GM19397 (cell line): ENCODE measurements at regions not wholly inside any gene's neighbourhood (a gene's known extent, or its start where the extent isn't known, plus 50 kb on each side); places are given as distances from the start of the nearest gene placed in this dataset.
"Not testable (repeated sequence)": the region's sequence is repeated elsewhere in the genome, so short reads cannot be mapped to it uniquely, and the experiment has no call there.

Experiments
- ATAC-seq: cut with Tn5 transposase; IDR thresholded peaks from one replicate; pipeline ENCODE4 v1.9.1; 2021; ENCODE audit warnings: mild to moderate bottlenecking, moderate library complexity; ENCODE audit not compliant: unreplicated experiment

DNA sequence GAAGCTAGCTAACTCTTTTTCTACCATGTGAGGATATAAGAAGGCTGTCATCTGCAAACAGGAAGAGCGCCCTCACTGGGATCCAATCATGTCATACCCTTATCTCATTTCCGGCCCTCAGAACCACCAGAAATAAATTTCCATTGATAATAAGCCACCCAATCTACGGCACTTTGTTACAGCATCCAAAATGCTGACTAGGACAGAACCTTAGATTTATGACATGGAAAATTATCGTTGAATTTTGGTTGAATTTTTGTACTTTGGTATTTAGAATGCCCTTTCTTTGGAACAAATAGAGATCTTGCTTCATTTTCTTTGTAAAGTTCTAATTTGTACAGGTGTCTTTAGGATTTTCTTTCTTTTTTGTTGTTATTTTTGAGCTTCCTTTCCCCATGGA is 53.3 kb upstream of the CYLC2 start:
- ATAC-seq = no peak

DNA sequence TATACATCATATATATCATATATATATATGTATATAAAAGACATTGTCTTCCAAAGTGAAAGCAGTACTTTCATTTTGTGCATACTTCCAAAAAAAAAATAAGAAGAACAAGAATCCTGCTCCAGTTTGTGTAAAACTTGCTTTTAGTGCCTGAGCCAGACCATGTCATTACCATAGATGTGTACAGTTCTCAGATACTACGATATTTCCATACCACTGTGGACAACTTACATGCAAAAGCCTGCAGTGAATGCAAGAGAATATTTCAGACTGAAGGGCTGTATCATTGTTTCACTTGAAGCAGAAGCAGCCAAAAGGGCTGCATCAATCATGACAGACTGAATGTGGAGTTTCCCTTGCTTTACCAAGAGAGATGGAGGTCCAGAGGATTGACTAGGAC is 72.6 kb upstream of the CYLC2 start:
- ATAC-seq = no peak

- ATAC-seq = no peak
Observed at GRCh38 chr9:102911185-102911584, 83.9 kb upstream of the CYLC2 start.

GRCh38 chr9:102905795-102906194 is 89.3 kb upstream of the CYLC2 start:
- not testable (repeated sequence) for ATAC-seq

GRCh38 chr9:102892025-102892424 is 103.1 kb upstream of the CYLC2 start:
- no peak for ATAC-seq

GRCh38 chr9:102888747-102889146 is 106.4 kb upstream of the CYLC2 start:
- not testable (repeated sequence) for ATAC-seq

DNA sequence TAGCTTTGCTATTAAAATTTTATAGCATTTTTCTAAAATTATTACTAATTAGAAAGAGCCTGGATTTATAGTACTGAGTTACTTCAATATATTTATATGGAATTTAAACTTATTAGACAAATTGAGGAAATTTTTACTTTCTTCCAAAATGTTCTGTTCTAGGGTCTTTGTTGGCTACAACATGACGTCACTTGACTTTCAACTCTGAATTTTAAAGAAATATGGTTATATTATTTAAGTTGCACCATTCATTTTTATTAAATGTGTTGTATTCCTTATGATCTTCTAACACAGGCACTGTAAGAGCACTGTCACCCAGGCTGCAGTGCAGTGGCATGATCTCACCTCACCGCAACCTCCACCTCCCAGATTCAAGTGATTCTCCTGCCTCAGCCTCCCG is 119.4 kb upstream of the CYLC2 start:
- ATAC-seq = no peak

DNA sequence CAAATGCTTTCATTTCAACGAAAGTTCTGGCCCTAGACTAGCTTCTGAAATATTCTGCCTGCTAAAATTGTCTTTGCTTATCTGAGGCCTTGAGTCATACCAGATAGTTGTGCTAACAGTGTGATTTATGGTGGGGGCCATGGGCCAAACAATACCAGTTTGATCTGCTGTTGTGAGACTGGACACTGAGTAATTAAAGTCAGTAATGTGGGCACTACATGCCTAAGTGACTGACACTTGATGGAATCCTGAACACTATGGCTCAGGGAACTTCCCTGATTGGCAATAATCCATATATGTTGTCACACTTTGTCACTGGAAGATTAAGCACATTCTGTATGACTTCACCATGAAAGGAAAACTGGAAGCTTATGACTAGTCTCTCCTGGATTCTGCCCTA is 127.6 kb upstream of the CYLC2 start:
- ATAC-seq = no peak

GRCh38 chr9:102862478-102862877 is 132.7 kb upstream of the CYLC2 start:
- ATAC-seq = no peak

DNA sequence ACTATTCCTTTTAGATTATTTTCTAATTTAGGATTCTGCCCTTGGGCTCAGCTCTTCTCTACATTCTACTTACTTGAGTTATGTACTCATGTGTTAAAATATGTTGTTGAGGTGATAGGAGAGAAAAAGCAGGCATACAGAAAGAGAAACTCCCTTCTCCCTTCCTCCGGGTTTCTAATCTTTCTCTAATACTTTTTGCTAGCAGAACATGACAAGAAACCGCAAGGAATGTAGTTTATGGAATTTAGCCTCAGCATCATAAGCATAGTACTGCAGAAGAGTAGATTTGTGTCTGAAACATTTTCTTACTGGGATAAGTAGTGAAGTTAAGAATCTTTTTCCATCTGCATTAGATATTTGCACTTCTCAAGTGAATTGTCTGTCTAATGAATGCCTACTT is 139.5 kb upstream of the CYLC2 start:
- no peak for ATAC-seq

- ATAC-seq = no peak
Observed at GRCh38 chr9:102845827-102846371, 149.2 kb upstream of the CYLC2 start.

DNA sequence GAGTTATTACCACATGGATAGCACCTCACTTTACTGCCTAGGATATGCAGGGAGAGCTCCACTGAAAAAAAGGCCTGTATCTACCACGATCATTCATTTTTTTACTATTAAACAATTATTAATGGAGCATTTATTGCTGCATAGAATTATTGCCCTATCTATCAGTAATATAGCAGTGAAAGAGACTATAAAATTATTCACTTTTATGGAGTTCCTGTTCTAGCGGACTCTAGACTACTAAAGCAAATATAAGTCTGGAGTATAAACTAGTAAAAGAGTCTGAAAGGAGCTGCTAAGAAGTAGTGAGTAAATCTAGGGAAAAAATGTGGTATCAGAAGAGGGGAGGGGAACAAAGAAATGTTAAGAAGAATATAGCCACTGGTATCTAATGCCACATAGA is 150.4 kb upstream of the CYLC2 start:
- ATAC-seq = no peak

GRCh38 chr9:102842423-102842822 is 152.7 kb upstream of the CYLC2 start:
- ATAC-seq = no peak

DNA sequence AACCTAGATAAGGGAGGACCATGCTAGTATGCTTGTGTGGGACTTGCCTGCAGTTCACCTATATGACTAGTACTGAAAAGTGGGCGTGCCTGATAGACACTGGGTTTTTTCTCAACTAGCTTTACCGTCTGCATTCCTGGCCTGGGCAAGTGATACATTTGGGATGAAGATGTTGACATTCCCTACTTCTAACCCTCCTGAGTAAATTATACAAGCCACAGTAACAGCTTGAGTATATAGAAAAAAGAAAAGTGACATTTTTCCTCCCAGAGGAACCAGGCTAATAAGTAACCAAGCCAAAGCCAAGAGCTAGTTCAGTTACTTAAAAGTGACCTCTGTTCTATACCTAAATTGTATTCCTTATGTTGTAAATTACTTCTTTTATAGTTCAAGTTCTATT is 153.8 kb upstream of the CYLC2 start:
- ATAC-seq = no peak

GRCh38 chr9:102840335-102840734 is 154.8 kb upstream of the CYLC2 start:
- no peak for ATAC-seq

DNA sequence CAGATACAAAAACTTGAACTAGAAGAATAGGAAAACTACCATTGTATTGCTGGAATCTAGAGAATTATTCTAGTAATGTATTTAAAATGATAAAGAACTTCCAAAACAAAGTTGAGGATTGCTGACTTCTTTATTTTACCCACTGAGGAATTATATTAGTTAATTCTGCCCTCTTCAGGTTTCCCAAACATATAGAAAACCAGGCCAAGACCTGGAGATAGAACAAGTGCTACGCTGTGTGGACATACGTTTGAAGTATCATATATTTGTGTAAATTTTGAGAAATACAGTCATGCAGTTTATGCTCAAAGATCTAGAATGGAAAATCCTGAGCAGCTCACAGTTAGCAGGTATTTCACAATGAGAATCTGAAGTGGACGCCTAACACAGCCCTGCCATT is 162.3 kb upstream of the CYLC2 start:
- no peak for ATAC-seq

DNA sequence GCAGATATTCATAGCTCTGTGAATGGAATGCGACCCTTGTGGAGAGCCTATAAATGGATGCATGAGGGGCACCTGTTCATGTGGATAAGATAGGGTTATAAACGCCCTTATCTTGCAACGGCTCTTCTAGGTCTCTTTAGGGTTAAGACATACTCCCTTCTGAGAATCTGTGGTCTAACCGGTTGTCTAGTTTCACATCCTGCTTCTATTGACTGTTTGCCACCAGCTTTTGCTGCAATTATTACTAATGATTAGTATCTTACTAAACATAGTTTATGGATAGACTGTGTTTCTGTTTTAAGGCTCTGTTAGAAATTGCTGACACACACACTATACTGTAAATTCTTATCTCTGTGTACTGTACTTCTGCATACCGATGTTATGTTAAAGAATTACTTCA is 198.9 kb upstream of the CYLC2 start:
- no peak for ATAC-seq

DNA sequence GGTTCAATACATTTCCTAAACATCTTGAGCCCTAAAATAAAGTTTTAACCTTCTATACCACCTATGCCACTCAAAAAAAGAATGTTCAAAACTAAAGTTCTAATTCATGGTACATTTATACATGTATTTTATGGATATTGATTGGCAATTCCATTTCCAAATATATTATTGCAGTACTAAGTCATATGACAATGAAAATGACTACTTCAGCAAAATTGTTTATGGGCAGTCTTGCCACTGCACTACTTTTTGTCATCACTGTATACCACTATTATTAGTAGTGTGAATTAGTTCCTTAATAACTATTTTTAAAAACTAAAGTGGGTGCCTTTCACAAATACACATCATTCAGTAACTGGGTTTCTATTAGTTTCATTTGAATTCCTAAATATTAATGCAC is 199.6 kb upstream of the CYLC2 start:
- ATAC-seq = no peak

GRCh38 chr9:102779356-102779755 is 215.8 kb upstream of the CYLC2 start:
- ATAC-seq = no peak

- ATAC-seq = no peak
Observed at GRCh38 chr9:102778746-102779145, 216.4 kb upstream of the CYLC2 start.

DNA sequence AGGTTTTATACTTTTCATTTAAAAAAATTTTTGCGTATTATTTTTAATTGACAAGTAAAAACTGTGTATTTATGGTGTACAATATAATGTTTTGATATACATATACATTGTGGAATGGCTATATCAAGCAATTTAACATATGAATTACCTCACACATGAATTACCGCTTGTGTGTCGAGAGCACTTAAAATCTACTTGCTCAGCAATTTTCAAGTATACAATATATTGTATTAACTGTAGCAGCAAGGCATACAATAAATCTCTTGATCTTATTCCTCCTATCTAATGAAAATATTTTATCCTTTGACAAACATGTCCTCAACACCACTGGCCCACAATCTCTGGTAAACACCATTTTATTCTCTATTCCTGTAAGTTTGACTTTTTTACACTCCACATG is 224.4 kb upstream of the CYLC2 start:
- ATAC-seq = no peak

GRCh38 chr9:102769307-102769706 is 225.8 kb upstream of the CYLC2 start:
- no peak for ATAC-seq

GRCh38 chr9:102768002-102768401 is 227.1 kb upstream of the CYLC2 start:
- ATAC-seq = no peak

- no peak for ATAC-seq
Observed at GRCh38 chr9:102767076-102767475, 228.1 kb upstream of the CYLC2 start.
